D721Med (cell line): ENCODE measurements at regions not wholly inside any gene's neighbourhood (a gene's known extent, or its start where the extent isn't known, plus 50 kb on each side); places are given as distances from the start of the nearest gene placed in this dataset.

ENCODE experiments used
- DNase-seq: peaks from one replicate; pipeline ENCODE4 v3.0.0; 2011; ENCODE audit warnings: low spot score; ENCODE audit not compliant: insufficient read length
- FAIRE-seq: peaks from 2 replicates; lab custom pipeline; 2011; peaks lifted over from hg19 to GRCh38; lab: Jason Lieb, UNC
- CTCF ChIP-seq: IDR thresholded peaks from 2 replicates; pipeline ENCODE4 v1.5.1; 2012; ENCODE audit warnings: mild to moderate bottlenecking, control low read depth; ENCODE audit not compliant: insufficient read depth; ENCODE audit errors: missing control alignments

- no peak for FAIRE-seq
- no peak for TF ChIP-seq CTCF
- DNase-seq = no peak
These were observed 92.1 kb downstream of the NAV1 start for GRCh38 chr1:201631037-201631436.

- no peak for TF ChIP-seq CTCF
- no peak for FAIRE-seq
- DNase-seq = no peak
These were observed 93.5 kb downstream of the NAV1 start for GRCh38 chr1:201632364-201632952.

- no peak for DNase-seq
- no peak for TF ChIP-seq CTCF
- FAIRE-seq = no peak
These were observed 94.4 kb downstream of the NAV1 start for GRCh38 chr1:201633297-201633696.

GRCh38 chr1:201633811-201634210 lies 94.9 kb downstream of the NAV1 start:
- FAIRE-seq = peak; percentile 88
- peak; percentile 44 for DNase-seq

GRCh38 chr1:201634261-201634660 lies 95.3 kb downstream of the NAV1 start:
- FAIRE-seq = peak; percentile 55
- no peak for DNase-seq
- TF ChIP-seq CTCF = no peak

More at GRCh38 chr1:201633811-201634210, 94.9 kb downstream of the NAV1 start:
- no peak for TF ChIP-seq CTCF

GRCh38 chr1:201636097-201636496 lies 97.2 kb downstream of the NAV1 start:
- DNase-seq (no peak), FAIRE-seq (no peak)
- TF ChIP-seq CTCF = no peak

GRCh38 chr1:201636510-201636971 lies 97.6 kb downstream of the NAV1 start:
- TF ChIP-seq CTCF = no peak
- DNase-seq (no peak), FAIRE-seq (no peak)
